NCI-H460 (cell line): ENCODE measurements at regions not wholly inside any gene's neighbourhood (a gene's known extent, or its start where the extent isn't known, plus 50 kb on each side); places are given as distances from the start of the nearest gene placed in this dataset.

Source experiments
- DNase-seq: peaks from one replicate; pipeline ENCODE4 v3.0.0-alpha.2; 2016; ENCODE audit warnings: low read depth; ENCODE audit errors: extremely low read depth

GRCh38 chr2:155830351-155830750, 502.2 kb downstream of the NR4A2 start:
- no peak for DNase-seq

- DNase-seq = no peak
Observed at GRCh38 chr2:155825876-155826275, 506.6 kb downstream of the NR4A2 start.

- DNase-seq = peak; percentile 13
Observed at GRCh38 chr2:155815851-155816250, 516.7 kb downstream of the NR4A2 start.

- no peak for DNase-seq
Observed at GRCh38 chr2:155815275-155815674, 517.2 kb downstream of the NR4A2 start.

GRCh38 chr2:155810411-155810810, 522.1 kb downstream of the NR4A2 start:
- no peak for DNase-seq

GRCh38 chr2:155802888-155803287, 529.6 kb downstream of the NR4A2 start:
- DNase-seq = no peak

- DNase-seq = no peak
Observed at GRCh38 chr2:155792666-155793065, 539.9 kb downstream of the NR4A2 start.

- DNase-seq = no peak
Observed at GRCh38 chr2:155770516-155770915, 562.0 kb downstream of the NR4A2 start.

- no peak for DNase-seq
Observed at GRCh38 chr2:155766342-155767115, 566.0 kb downstream of the NR4A2 start.

- no peak for DNase-seq
Observed at GRCh38 chr2:155755481-155755880, 577.0 kb downstream of the NR4A2 start.

- no peak for DNase-seq
Observed at GRCh38 chr2:155748131-155748530, 584.4 kb downstream of the NR4A2 start.

GRCh38 chr2:155747531-155747930, 585.0 kb downstream of the NR4A2 start:
- DNase-seq = no peak

GRCh38 chr2:155733091-155733853, 599.2 kb downstream of the NR4A2 start:
- DNase-seq = no peak

GRCh38 chr2:155730804-155731203, 601.7 kb downstream of the NR4A2 start:
- no peak for DNase-seq

- no peak for DNase-seq
Observed at GRCh38 chr2:155727187-155727895, 605.2 kb downstream of the NR4A2 start.

- no peak for DNase-seq
Observed at GRCh38 chr2:155722290-155722689, 610.2 kb downstream of the NR4A2 start.

- DNase-seq = no peak
Observed at GRCh38 chr2:155715705-155716104, 616.8 kb downstream of the NR4A2 start.

- no peak for DNase-seq
Observed at GRCh38 chr2:155714983-155715382, 617.5 kb downstream of the NR4A2 start.

- no peak for DNase-seq
Observed at GRCh38 chr2:155708071-155708470, 624.5 kb downstream of the NR4A2 start.

- no peak for DNase-seq
Observed at GRCh38 chr2:155703917-155704316, 628.6 kb downstream of the NR4A2 start.

- DNase-seq = no peak
Observed at GRCh38 chr2:155703048-155703447, 629.5 kb downstream of the NR4A2 start.
